Fibroblast of gingiva (primary cell): ENCODE measurements at regions not wholly inside any gene's neighbourhood (a gene's known extent, or its start where the extent isn't known, plus 50 kb on each side); places are given as distances from the start of the nearest gene placed in this dataset.

Experiments
- DNase-seq: peaks from one replicate; pipeline ENCODE4 v3.0.0-alpha.2; 2011; ENCODE audit warnings: low read depth

- DNase-seq: no peak
These were observed 1270.2 kb downstream of the BRD1 start for GRCh38 chr22:48557473-48557872.

GRCh38 chr22:48556751-48557150, 1270.9 kb downstream of the BRD1 start:
- DNase-seq: no peak

- DNase-seq: no peak
These were observed 1271.5 kb downstream of the BRD1 start for GRCh38 chr22:48556222-48556621.

- no peak for DNase-seq
These were observed 1272.1 kb downstream of the BRD1 start for GRCh38 chr22:48555606-48556005.

GRCh38 chr22:48554893-48555572, 1272.6 kb downstream of the BRD1 start:
- DNase-seq: no peak

- DNase-seq: no peak
These were observed 1273.9 kb downstream of the BRD1 start for GRCh38 chr22:48553694-48554308.

- DNase-seq: no peak
These were observed 1274.6 kb downstream of the BRD1 start for GRCh38 chr22:48553119-48553518.

GRCh38 chr22:48551716-48552268, 1275.9 kb downstream of the BRD1 start:
- no peak for DNase-seq

GRCh38 chr22:48551061-48551460, 1276.6 kb downstream of the BRD1 start:
- no peak for DNase-seq

- DNase-seq: no peak
These were observed 1279.3 kb downstream of the BRD1 start for GRCh38 chr22:48548391-48548790.

- no peak for DNase-seq
These were observed 1279.7 kb downstream of the BRD1 start for GRCh38 chr22:48547971-48548370.

GRCh38 chr22:48546653-48547424, 1280.8 kb downstream of the BRD1 start:
- DNase-seq: no peak

- DNase-seq: no peak
These were observed 1281.7 kb downstream of the BRD1 start for GRCh38 chr22:48545987-48546386.

GRCh38 chr22:48541401-48542098, 1286.1 kb downstream of the BRD1 start:
- DNase-seq: no peak

- DNase-seq: no peak
These were observed 1288.4 kb downstream of the BRD1 start for GRCh38 chr22:48539261-48539660.

- DNase-seq: no peak
These were observed 1289.3 kb downstream of the BRD1 start for GRCh38 chr22:48538291-48538820.

- no peak for DNase-seq
These were observed 1290.4 kb downstream of the BRD1 start for GRCh38 chr22:48537343-48537680.

GRCh38 chr22:48536541-48537342, 1290.9 kb downstream of the BRD1 start:
- no peak for DNase-seq

- no peak for DNase-seq
These were observed 1291.7 kb downstream of the BRD1 start for GRCh38 chr22:48535868-48536540.

- DNase-seq: no peak
These were observed 1293.2 kb downstream of the BRD1 start for GRCh38 chr22:48534395-48534958.
